ENCODE measurements at regions not wholly inside any gene's neighbourhood (a gene's known extent, or its start where the extent isn't known, plus 50 kb on each side); places are given as distances from the start of the nearest gene placed in this dataset.

DNA sequence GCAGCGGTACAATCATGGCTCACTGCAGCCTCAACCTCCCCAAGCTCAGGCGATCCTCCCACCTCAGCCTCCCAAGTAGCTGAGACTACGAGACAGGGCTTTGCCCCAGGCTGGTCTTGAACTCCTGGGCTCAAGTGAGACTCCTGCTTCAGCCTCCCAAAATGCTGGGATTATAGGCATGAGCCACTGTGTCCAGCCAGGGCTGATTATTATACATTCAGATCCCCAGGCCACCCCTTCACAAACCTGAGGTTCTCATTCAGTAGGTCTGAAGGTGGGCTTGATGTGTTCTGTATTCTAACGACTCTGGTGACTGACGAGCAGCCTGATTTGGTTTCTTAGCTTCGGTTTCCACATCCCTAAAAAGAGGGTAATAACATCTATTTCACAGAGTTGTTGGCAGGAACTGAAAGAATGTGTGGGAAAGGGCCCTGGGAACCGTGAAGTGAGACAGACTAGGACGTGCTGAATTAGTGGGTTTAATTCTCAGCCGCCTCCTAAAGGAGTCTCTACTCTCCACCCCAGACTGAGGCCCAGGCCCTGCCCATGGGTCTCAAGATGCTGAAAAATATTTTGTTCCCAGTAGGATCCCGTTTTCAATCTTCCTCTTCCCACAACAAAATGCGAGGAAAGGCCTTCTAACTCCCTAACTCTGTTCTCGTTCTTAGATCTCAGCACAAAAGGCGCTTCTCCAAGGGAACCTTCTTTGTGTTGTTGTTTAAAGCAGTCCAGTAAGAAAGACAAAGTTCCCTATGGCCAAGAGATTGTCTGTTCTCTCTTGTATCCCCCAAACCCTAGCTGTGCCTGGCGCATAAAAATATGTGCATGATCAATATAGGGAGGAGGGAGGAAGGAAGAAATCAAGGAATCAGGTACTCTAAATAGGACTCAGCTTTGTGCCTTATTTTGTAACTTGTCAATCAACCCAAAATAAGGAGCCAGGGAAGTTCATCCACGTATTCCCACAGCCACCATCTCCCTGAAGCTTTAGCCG lies 210.0 kb upstream of the TOPAZ1 start:
- no peak for DNase-seq

DNA sequence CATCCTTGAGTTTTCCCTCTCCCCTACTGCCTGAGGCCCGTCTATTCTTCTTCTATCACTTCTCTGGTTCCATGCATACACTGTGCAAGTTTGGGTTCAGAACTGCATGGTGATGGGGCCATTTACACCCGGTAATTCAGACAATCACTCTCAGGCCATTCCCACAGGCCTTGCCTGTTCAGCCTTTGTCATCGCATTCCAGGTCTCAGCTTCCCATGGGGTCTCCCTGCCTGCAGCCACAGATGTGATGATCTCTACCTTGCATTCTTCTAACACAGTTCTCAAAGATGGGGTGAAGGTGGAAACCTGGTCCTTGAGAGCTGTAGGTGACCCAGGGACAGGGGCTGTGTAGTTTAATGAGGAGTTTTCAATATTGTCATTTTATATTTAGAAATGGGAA lies 209.2 kb upstream of the TOPAZ1 start:
- DNase-seq, result no peak

DNA sequence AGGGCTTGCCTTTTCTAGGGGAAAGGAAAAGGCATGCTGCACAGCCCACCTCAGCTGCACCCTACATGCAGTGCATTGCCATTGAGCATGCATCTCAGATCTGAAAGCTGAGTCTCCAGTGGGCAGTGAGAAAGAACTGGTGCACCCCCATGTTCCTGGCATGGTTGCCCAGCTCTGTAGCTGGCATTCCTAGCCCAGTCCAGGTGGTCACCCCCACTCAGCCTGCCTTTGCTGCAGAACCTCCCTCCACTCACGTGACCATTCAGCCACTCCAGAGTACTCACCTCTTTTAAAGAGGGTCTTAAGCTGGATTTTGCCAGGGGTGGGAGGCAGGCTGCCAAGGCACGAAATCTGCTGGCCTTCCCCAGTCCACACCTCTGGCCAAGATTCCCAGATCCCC lies 208.6 kb upstream of the TOPAZ1 start:
- DNase-seq, result no peak

DNA sequence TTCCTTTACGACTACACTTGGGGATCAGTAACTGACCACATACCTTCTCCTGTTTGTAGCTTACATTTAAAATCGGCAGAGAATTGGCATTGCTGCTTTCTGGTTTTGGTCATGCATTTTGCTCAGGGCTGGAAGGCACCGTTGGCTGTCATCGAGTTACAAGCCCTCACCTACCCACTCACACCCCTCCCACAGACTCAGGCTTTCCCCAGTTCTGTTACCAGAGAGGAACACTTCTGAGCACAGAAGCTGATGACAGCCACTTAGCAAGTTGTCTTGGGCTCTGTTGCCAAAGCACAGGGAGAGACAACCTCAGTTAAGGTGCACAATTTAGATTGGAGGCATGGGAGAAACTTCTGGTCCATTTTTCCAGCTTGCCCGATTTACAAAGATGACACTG lies 204.8 kb upstream of the TOPAZ1 start:
- DNase-seq, result no peak

DNA sequence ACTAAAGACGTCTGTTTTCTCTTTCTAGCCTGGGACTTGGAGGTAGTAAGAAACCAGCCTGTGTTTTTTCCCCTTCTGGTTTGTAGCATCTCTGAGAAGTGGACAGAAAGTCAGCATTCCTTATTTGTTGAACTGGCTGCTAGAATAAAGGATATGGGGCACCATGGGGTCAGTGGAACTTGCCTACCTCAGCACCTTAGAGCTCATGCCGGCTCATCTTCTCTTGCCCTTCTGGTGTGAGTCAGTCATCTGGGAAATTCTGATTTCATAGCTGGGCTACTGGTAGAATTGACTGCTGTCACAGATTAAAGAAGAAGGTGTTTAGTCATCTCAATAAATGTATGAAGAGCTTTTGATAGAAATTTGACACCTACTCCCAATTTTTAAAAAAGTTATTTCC lies 202.7 kb upstream of the TOPAZ1 start:
- no peak for DNase-seq

DNA sequence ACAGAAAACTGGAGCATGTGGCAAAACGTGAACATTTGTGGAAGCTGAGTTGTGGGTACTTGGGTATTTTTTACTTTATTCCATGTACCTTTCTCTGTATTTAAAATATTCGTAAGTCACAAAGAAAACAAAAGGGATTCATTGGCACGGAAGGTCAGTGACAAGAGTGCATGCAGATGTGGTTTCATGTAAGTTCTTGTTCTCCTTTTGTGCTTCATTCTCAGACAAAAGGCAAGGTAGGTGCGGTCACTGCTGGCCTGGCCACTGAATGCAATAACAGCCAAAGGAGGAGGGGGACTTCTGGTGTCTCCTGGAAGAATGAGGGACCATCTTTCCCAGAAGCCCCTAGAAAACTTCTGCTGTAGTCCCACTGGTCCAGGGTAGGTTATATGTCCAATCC lies 200.0 kb upstream of the TOPAZ1 start:
- DNase-seq, result no peak

DNA sequence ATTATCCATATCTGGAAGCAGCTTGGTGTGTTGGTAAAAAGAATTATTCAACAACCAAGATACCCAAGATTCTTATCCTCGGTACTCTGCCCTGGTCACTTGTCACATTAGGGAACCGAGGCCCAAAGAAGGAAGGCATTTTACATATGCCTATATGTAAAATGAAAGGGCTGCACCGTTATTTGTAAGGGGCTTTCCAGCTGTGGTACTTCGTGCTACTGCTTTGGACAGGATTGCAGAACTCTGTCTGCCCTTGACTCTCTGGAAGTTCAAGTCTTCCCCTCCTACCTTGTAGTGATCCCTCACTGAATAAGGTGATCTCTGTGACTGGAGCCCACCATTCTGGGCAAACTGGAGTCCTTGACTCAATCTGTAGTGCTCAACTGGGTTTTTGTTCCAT lies 198.9 kb upstream of the TOPAZ1 start:
- DNase-seq, result no peak

DNA sequence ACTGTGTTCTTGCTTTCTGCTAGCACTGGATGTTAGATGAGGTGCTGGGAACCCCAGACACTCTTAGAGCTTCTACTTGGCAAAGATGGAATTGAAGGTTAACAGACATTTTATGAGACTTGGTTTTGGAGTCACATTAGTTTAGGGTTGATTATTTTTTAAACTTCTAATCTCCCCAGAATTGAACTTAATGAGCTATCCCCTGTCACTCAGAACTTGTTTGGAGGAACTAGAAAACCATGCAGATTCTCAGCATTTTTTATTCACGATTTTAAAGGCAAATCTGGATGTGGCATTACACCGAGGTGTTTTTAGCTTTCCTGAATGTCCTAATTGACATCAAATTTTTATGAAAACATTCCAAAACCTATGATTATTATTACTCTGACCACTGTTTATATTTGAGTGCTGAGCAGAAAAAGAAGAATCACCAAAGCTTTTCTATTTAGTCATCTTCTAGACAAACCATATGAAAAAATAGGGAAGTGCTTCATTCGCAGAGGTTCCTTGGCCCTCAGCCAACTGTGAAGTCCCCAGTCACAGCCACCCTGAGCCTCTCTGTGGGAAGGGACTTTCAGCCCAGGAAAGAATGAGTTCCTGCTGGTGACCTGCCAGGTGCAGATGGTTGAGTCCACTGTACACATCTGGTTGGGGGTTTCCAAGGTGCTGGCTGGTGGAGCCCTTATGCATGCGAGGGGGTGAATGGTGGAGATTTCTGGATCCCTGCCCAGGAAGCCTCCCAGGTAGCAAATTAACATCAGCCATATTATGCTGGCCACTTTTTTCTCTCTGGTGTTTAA lies 196.0 kb upstream of the TOPAZ1 start:
- DNase-seq, result no peak

DNA sequence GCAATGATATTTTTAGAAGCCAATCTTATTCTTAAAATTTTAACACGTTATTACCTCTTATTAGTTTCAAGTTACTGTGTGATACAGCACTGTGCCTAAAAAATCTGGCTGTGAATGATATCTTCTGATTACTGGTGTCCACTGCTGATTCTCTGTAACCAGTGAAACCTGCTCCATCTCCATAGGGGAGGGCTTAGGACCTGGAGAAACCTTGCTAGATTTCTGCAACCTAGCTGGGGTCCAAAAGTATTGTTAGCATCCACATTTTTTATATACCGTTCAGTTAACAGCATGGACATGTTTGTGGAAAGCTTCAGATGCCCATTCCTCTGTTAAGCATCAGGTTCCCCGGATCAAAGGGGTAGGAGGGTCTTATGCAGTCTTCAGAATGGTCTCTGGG lies 193.9 kb upstream of the TOPAZ1 start:
- DNase-seq, result no peak

DNA sequence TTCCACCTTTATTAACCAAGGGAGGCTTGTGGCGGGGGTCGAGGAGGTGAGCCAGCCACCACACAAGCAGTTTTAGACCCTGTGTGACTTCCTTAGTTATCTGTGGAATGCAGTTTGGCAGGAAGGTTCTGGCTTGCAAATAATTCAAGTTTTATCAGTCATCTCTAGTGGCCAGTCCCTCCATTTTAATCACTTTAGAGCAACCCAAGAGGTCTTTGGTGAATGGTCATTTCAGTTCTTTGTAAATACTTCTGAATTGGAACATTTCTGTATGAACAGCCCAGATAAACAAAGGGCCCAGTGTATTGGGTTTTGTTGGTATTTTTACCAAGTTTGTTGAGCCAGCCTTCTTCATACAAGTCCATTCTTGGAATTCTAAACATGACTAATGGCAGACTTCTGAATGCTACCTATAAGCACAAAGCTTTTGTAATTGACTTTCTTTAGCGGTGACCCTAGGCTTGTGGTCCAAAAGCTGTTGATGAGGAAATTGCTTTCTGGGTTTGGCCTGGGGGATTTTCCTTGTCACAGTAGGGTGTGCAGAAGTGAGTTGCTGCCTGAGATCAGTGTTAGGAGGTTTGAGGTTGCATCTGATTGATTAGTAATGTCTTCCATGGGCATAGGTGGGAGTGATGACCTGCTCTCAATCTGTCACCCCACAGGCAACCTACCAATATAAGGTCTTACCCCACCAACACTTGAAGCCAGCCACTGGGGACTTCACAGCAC lies 193.3 kb upstream of the TOPAZ1 start:
- no peak for DNase-seq

DNA sequence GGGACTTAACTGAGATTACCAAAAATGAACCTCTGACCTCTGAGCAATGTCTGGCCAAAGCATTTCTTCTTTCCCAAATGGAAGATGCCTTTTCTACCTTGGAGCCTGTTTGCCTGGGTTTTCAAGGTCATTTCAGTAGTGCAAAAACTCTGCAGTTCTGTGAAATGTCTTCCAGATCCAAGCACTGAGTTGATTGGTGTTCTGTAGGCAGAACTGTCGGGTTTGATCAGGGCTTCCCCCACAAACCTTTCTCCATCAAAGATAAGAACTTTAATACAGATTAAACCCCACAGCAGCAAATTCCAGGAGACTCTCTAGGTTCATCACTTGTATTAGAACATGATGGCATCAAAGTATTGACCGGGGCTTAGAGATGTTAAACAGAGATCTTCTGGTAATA lies 192.7 kb upstream of the TOPAZ1 start:
- DNase-seq, result no peak

DNA sequence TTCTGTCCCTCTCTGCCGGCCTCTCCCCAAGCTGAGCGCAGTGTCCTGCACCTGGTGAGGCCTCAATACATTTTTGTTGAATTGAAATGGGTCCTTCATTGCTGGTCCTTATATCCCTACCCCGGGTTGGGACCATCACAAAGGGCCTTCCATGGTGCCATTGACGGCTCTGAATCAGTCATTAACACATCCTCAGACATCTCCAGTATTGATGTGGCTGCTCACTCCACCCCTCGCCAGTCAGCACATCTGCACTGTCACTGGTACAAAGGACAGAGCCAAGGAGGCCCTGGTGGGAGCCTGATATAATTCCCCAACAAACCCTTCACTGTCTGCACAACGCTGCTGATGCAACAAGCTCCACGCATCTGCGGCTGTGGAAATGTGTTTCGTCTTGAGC lies 191.6 kb upstream of the TOPAZ1 start:
- DNase-seq, result no peak

DNA sequence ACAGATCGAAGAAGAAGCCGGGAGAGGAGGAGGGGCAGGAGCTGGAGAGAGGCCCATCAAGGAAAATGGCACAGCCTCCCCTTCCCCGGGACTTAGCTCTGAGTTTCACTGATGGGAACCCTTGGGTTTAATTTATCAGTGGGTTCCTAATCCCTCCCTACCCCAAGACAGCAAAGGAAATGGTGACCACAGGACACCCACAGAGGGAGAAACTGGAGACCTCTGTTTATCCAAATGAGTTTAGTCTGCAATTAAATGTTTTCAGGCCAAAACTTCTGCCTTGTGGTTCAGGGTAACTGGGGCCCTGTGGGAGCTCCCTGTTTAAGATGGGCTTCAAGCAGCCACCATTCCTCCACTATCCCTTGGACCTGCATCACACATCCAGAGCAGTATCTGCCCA lies 190.8 kb upstream of the TOPAZ1 start:
- no peak for DNase-seq

DNA sequence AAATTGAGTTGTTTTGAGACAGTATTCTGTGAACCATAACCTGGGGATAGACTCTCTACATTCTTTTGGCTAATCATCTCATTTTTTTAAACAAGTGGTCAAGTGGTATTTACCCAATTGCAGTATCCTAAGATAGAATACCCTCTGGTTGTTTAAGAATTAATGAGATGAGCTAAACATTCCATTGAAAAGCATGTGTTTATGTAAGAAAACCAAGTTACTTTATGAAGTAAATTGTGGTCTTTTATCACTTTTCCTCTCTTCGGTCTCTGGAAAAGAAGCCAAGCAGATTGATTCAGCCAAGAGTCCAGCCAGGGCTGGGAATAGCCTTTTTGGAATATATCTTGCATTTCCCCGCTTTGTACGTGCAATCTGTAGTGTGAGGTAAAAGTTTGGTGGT lies 185.7 kb upstream of the TOPAZ1 start:
- no peak for DNase-seq

DNA sequence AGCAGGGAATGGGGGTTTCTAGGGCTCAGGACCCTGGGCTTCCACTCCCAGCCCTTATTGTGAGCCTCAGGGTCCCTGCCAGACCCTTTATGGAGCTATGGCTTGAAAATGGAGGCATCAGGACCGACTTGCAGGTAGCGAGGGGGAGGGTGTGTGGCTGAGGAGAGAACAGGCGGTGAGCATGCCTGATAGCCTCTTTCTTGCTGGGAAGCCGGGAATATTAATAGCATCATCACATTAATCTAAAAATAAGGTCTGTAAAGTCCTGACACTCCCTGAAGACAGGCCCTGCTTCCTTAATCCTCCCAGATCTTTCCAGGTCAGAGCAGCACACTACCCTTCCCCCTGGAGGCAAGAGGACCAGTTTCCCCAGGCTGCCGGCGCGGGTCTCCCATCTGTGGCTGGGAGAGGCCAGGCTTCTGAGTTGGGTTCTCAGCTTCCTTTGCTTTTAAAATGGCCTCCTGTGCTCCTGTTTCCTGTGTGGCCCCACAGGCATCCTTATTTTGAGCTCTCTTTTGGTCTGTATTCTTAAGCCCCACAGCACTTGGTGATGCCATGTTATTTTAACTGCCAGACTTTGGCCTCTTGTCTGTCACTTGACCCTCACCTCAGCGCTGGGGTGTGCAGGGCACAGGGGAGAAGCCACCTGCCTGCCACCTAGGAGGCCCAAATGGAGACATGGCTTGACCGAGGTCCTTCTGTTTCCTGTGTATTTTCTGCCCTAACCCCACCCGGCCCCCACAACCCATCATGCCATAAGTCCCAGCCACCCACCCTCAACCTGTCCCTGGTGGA lies 185.0 kb upstream of the TOPAZ1 start:
- DNase-seq, result no peak

DNA sequence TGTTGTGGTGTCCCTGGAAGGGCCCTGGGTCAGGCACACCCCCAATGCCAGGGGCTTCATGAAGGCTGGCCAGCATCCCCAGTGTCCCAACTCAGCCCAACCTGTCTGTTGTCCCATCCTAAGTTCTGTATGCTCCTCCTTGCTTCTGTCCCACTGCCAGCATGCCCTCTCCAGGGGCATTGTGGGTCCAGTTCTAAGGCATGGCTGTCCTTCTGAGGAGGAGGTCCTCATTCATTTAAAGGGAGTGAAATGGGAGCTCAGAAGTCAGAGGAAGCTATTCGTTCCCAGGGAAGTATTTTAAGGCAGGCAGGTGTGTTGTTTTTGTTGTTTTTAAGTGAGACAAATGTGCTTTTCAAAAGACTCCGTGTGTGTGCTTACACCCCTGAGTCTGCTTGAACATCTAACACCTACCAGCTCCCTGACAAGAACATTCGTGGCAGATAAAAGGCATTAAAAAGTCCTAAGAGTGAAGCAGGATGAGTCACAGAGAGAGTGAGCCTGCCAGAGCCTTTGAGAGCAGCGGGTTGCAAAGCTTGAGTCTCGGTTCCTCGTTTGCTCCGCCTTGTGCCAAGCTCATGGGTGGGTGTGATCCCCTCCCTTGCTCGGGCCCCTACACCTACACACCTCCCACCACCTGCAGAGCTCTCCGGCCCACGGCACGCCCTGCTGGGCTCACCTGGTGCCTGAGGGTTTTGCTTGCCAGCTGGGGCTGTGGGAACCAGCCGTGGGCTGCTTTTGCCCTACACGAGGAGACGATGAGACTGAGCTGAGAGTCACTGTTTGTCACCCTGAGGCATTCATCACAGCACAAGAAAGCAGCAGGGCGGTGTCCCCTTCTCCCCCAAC lies 183.4 kb upstream of the TOPAZ1 start:
- no peak for DNase-seq

DNA sequence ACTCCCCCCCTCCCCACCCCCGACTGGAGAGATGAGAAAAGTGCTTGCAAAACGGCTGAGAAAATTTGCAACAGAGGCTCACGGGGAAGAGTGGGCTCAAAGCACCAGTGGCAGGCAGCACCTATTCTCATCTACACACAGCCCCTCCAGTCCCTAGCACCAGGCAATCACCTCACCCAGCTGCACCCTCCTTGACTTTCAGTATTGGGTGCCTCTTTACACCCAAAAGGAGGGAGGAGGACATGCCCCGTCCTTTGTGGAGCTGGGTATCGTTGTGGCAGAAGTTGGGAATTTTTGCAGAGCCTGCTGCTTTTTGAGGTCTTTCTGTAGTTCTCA lies 182.8 kb upstream of the TOPAZ1 start:
- DNase-seq, result no peak

DNA sequence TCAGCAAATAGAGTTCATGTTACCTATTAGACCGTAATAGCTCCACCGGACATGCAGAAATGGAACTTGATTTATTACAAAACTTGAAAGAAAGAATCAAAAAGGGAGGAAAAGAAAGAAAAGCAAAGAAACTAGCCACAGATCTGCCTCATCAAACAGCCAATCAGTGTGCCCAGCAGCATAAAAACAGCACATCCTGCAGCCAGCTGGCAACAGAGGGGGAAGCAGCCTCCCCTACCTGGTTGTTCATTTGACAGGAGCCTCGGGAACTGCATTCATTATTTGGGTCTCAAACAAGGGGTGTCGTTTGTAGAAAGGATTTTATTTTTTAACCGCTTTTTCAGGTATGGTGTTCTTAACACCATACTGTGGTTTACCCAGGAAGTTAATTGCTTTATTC lies 181.5 kb upstream of the TOPAZ1 start:
- DNase-seq, result no peak

DNA sequence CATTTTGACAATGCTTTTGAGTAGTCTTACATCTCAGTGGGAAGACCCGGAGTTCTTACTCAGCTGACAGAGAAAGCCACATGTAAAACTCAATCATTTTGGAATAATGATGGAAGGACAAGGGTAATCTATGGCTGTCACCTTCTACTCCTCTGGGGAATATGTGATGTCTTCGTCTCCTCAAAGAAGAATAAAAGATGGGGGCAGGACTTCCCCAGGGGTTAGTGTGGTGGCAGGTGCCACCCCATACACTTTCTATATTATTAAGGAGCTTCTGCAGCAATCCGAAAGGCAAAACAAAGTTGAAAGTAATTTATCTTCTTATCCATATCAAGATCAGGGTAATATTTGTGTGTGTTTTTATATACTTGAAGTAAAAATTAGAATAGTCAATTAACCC lies 180.4 kb upstream of the TOPAZ1 start:
- no peak for DNase-seq

DNA sequence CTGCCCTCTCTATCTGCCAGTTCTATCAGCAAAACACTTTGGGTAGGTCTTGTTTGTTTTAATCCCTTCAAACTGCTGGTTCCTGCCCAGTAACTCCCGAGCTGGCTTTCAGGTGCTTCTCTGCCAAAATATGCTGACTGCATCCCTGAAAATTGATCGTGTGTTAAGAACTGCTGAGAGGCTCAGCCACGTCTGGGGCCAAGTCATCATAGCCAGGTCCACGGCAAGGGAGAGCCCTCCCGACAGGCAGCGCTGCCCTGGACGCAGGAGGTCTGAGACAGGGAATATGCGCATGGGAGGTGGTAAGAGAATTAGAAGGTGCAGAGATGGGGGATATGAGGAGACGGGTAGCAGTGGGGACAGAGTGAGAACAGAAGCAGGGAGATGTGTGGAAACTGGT lies 179.7 kb upstream of the TOPAZ1 start:
- no peak for DNase-seq

DNA sequence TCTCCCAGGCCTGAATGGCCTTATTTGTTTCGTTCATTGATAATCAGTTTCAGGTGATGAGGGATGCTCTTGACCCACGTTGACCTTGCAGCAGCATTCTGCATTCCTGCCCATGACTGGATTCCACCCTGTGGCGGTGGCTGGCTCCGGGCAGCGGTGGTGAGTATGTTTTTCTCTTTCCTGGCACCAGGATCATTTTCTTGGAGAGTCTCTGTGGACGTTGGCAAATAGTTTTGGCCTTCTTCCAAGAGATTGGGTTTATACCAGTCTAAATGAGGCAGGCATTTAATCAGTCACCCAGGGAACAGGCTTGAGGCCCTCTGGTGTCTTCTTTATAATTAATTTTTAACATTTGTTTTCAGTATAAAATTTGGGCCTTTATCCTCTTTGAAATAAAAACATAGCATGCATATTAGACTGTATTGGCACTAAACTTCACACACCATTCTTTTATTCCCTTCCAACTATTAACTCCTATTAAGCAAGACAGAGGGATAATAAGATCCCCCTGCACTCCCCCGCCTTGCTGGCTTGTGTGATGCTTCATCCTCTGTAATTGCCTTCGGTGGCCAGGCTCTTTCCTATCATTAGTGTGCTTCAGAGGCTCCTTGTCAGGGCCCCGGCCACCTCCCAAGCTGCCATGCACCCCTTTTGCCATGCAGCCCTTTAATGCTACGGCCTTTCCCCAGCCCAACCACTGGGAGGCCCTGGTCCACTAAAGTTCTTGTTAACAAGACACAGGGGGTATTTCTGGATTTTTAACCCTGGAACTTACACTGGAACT lies 176.2 kb upstream of the TOPAZ1 start:
- DNase-seq, result no peak

Data from activated CD4-positive, CD25-positive, alpha-beta regulatory T cell (primary cell).